Ovary (tissue), 7 donors: ENCODE measurements at regions not wholly inside any gene's neighbourhood (a gene's known extent, or its start where the extent isn't known, plus 50 kb on each side); places are given as distances from the start of the nearest gene placed in this dataset.

Experiments
- DNase-seq, 5 donors: peaks; one replicate each; pipeline ENCODE4 v3.0.0-alpha.2; 2019 to 2020
- H3K27ac ChIP-seq, 2 donors: fragments of 200-600 bp; one replicate each; pipeline versions ENCODE4 v1.5.1 to v1.8.0; 2019 to 2022
- H3K27me3 ChIP-seq: fragments of 200-600 bp; one replicate; pipeline ENCODE4 v1.8.0; 2022
- H3K36me3 ChIP-seq: fragments of 200-600 bp; sonication (generic); one replicate; pipeline ENCODE4 v1.5.1; 2019
- H3K4me1 ChIP-seq: one replicate; pipeline ENCODE4 v1.8.1; 2013; ENCODE audit warnings: mild to moderate bottlenecking, moderate library complexity; ENCODE audit not compliant: insufficient read depth
- H3K4me3 ChIP-seq: fragments of 200-600 bp; sonication (generic); one replicate; pipeline ENCODE4 v1.5.1; 2017
- H3K9me3 ChIP-seq, 2 donors: fragments of 200-600 bp in 1 of 2; sonication (generic) in 1 of 2; one replicate each; pipeline versions ENCODE4 v1.5.1 to v1.8.1; 2013 to 2019; ENCODE audit warnings: mild to moderate bottlenecking in 1 of 2, moderate library complexity in 1 of 2
- CTCF ChIP-seq, 3 donors: fragments of 450-650 bp in 2 of 3; fragments of 200-600 bp in 1 of 3; IDR thresholded peaks; one replicate each; pipeline versions ENCODE4 v1.5.1 to v1.8.0; 2016 to 2022; ENCODE audit warnings: antibody characterized with exemption in 3 of 3, mild to moderate bottlenecking in 1 of 3
- EP300 ChIP-seq: sonication (generic); formaldehyde crosslinking; IDR thresholded peaks from one replicate; pipeline ENCODE4 v1.6.1; 2017; ENCODE audit warnings: antibody characterized with exemption
- POLR2A ChIP-seq: fragments of 450-650 bp; IDR thresholded peaks from one replicate; pipeline ENCODE4 v1.6.1; 2017; ENCODE audit warnings: antibody characterized with exemption, mild to moderate bottlenecking, moderate library complexity
- WGBS, 3 donors: extraction: QIAGEN DNeasy Blood & Tissue Kit in 1 of 3; methylation state at CpG; one replicate each; pipeline versions ENCODE4 v1.1.5 to v1.1.7; 2013 to 2017; 5-methylcytosine and 5-hydroxymethylcytosine counted together
- intact Hi-C, 4 donors: fragments of 100-400 bp; cut with DNase I; formaldehyde crosslinking; loops; one replicate each; pipeline versions ENCODE4 v1.11.0 to v1.15.1; 2022 to 2023
- donor health status: DM: no; HTN: no; CAD: no; lungs with moderate emphysema.
- donor health status: DM: no; HTN: no; CAD: no.
- donor health status: Bipolar disorder and iron deficiency.
- donor health status: DM: no; HTN: no; CAD: no.
- donor health status: DM: yes; HTN: yes; CAD: no.

- TF ChIP-seq CTCF (IDR thresholded peaks at IDR 0.05) (no peak), EP300 (no peak), POLR2A (no peak)
- Histone ChIP-seq H3K4me1 (peaks cover 2% of the 10 kb centered on the region), H3K36me3 (no peaks in the 10 kb centered on the region), H3K4me3 (no peak overlapping the region), H3K9me3 (no peaks in the 10 kb centered on the region), H3K27me3 (no peaks in the 10 kb centered on the region), H3K27ac (no peak overlapping the region)
- no peak for DNase-seq
- WGBS, 3 donors, result 73 to 74% (median 74%) methylated on average over 5 of the region's 5 CpGs
- intact Hi-C loops, result no loop called here
Observed at GRCh38 chr1:2859219-2859880, 57.9 kb upstream of the TTC34 start.

GRCh38 chr1:2859881-2860430 is 58.5 kb upstream of the TTC34 start:
- no peaks in the 10 kb centered on the region for H3K9me3 ChIP-seq
- H3K36me3 ChIP-seq, result no peaks in the 10 kb centered on the region
- no peak for TF ChIP-seq CTCF (IDR thresholded peaks at IDR 0.05)
- H3K4me1 ChIP-seq, result peaks cover 2% of the 10 kb centered on the region
- WGBS, 3 donors, result 67 to 78% (median 70%) methylated on average over 12 of the region's 12 CpGs
- H3K27me3 ChIP-seq, result no peaks in the 10 kb centered on the region
- intact Hi-C loops, result no loop called here
- H3K4me3 ChIP-seq, result no peak overlapping the region
- no peak overlapping the region for H3K27ac ChIP-seq
- no peak for DNase-seq

- Histone ChIP-seq H3K27ac (no peak overlapping the region), H3K9me3 (no peaks in the 10 kb centered on the region), H3K4me3 (no peak overlapping the region), H3K36me3 (no peaks in the 10 kb centered on the region), H3K27me3 (no peaks in the 10 kb centered on the region), H3K4me1 (peaks cover 2% of the 10 kb centered on the region)
- intact Hi-C loops, result no loop called here
- DNase-seq, result no peak
- TF ChIP-seq EP300, result no peak
- no peak for TF ChIP-seq POLR2A
- TF ChIP-seq CTCF (IDR thresholded peaks at IDR 0.05), result no peak
- 85 to 88% (median 87%) methylated on average over 29 to 30 of the region's 30 CpGs for WGBS, 3 donors
Observed at GRCh38 chr1:2860476-2861142, 59.1 kb upstream of the TTC34 start.

GRCh38 chr1:2861143-2861987 is 59.9 kb upstream of the TTC34 start:
- no peaks in the 10 kb centered on the region for H3K27me3 ChIP-seq

More at GRCh38 chr1:2861143-2861987, 59.9 kb upstream of the TTC34 start:
- Histone ChIP-seq H3K4me3 (no peak overlapping the region), H3K9me3 (no peaks in the 10 kb centered on the region), H3K4me1 (no peaks in the 10 kb centered on the region), H3K27ac (no peak overlapping the region), H3K36me3 (no peaks in the 10 kb centered on the region)
- intact Hi-C loops, result no loop called here
- WGBS, 3 donors, result 71 to 81% (median 72%) methylated on average over 19 of the region's 19 CpGs
- no peak for DNase-seq
- TF ChIP-seq CTCF (IDR thresholded peaks at IDR 0.05) (no peak), POLR2A (no peak), EP300 (no peak)
